Chondrocyte (in vitro differentiated cells): ENCODE measurements at regions not wholly inside any gene's neighbourhood (a gene's known extent, or its start where the extent isn't known, plus 50 kb on each side); places are given as distances from the start of the nearest gene placed in this dataset.
A peak's percentile ranks its signal among the peaks of the same experiment; 100 is the strongest.

Experiments
- DNase-seq: peaks from one replicate; pipeline ENCODE4 v3.0.0; 2021; ENCODE audit warnings: mixed read lengths, low spot score
- H3K27ac Mint-ChIP-seq: one replicate; pipeline ENCODE4 v1.8.0; 2021; ENCODE audit warnings: mild to moderate bottlenecking, moderate library complexity, mixed read lengths; ENCODE audit not compliant: unreplicated experiment
- H3K27me3 Mint-ChIP-seq: 2 replicates; pipeline ENCODE4 v1.8.0; 2021; ENCODE audit warnings: low read depth, mixed read lengths
- H3K36me3 Mint-ChIP-seq: 2 replicates; pipeline ENCODE4 v1.8.0; 2021; ENCODE audit warnings: low read depth, mixed read lengths
- H3K4me1 Mint-ChIP-seq: 2 replicates; pipeline ENCODE4 v1.8.0; 2021; ENCODE audit warnings: low read depth, mild to moderate bottlenecking, mixed read lengths
- H3K4me3 Mint-ChIP-seq: one replicate; pipeline ENCODE4 v1.8.0; 2021; ENCODE audit warnings: mild to moderate bottlenecking, moderate library complexity, mixed read lengths; ENCODE audit not compliant: unreplicated experiment
- H3K9me3 Mint-ChIP-seq: 2 replicates; pipeline ENCODE4 v1.8.0; 2021; ENCODE audit warnings: low read depth, mixed read lengths
- CTCF ChIP-seq: fragments of 200-600 bp; sonication (generic); IDR thresholded peaks from 2 replicates; pipeline ENCODE4 v1.5.0; 2021; ENCODE audit warnings: antibody characterized with exemption, mild to moderate bottlenecking, moderate library complexity

GRCh38 chr15:25181293-25182097, 226.7 kb downstream of the SNRPN start:
- peak; percentile 77 for DNase-seq

GRCh38 chr15:25182098-25182478, 227.3 kb downstream of the SNRPN start:
- H3K27ac Mint-ChIP-seq: no peak overlapping the region
- TF ChIP-seq CTCF: no peak
- no peaks in the 10 kb centered on the region for H3K27me3 Mint-ChIP-seq
- no peaks in the 10 kb centered on the region for H3K4me1 Mint-ChIP-seq
- no peak overlapping the region for H3K4me3 Mint-ChIP-seq
- H3K36me3 Mint-ChIP-seq: no peaks in the 10 kb centered on the region
- H3K9me3 Mint-ChIP-seq: peaks cover 28% of the 10 kb centered on the region
- DNase-seq: peak; percentile 51

More at GRCh38 chr15:25181293-25182097, 226.7 kb downstream of the SNRPN start:
- no peak overlapping the region for H3K4me3 Mint-ChIP-seq
- no peaks in the 10 kb centered on the region for H3K36me3 Mint-ChIP-seq
- peaks cover 32% of the 10 kb centered on the region for H3K9me3 Mint-ChIP-seq
- H3K27me3 Mint-ChIP-seq: no peaks in the 10 kb centered on the region
- H3K27ac Mint-ChIP-seq: no peak overlapping the region
- no peak for TF ChIP-seq CTCF
- H3K4me1 Mint-ChIP-seq: no peaks in the 10 kb centered on the region

- no peak for TF ChIP-seq CTCF
- DNase-seq: peak; percentile 61
- H3K4me1 Mint-ChIP-seq: no peaks in the 10 kb centered on the region
- no peak overlapping the region for H3K4me3 Mint-ChIP-seq
- no peak overlapping the region for H3K27ac Mint-ChIP-seq
- H3K9me3 Mint-ChIP-seq: peaks cover 26% of the 10 kb centered on the region
- H3K27me3 Mint-ChIP-seq: no peaks in the 10 kb centered on the region
- H3K36me3 Mint-ChIP-seq: no peaks in the 10 kb centered on the region
Measured at GRCh38 chr15:25182736-25183445, 228.1 kb downstream of the SNRPN start.

DNA sequence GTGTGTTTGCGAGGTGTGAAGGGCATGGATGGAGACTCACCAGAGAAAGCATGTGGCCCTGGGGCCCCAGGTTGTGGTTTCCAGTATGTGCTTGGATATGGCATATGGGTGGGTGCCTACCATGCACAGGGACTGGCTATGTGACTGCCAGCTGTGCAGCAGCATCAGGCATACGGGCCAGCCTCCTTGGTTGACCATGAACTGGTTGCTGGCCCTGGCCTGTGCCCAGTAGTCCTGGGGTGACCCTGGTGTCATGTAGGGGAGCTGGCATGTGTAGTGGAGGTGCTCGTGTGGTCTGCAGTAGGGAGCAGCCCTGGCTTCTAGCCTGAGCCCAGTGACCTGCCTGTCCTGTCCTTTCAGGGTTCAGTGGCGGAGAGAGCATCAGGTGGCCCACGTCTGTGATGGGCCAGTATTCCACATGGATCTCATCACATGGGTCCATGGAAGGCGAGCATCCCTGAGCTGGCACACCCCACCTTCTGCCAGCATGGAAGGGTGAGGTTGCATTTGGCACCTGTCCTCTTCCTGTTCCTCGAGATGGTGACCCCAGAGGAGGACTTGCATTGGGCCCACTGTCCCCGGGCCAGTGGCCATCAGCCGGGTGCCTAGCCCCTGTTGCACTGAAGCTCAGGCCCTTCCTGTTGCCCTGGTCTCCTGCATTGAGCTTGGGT, 228.9 kb downstream of the SNRPN start:
- Mint-ChIP-seq H3K27ac (no peak overlapping the region), H3K4me3 (no peak overlapping the region), H3K9me3 (peaks cover 32% of the 10 kb centered on the region), H3K4me1 (no peaks in the 10 kb centered on the region), H3K27me3 (no peaks in the 10 kb centered on the region), H3K36me3 (no peaks in the 10 kb centered on the region)
- TF ChIP-seq CTCF: no peak
- DNase-seq: peak; percentile 70
